Activated gamma-delta T cell treated with anti-CD3 and anti-CD28 coated beads, Interleukin-2, amount 50 U/mL, for 16 hours (primary cell): ENCODE measurements at regions not wholly inside any gene's neighbourhood (a gene's known extent, or its start where the extent isn't known, plus 50 kb on each side); places are given as distances from the start of the nearest gene placed in this dataset.

Experiments used
- DNase-seq: peaks from one replicate; pipeline ENCODE4 v3.0.0-alpha.2; 2020; ENCODE audit warnings: low read depth

DNA sequence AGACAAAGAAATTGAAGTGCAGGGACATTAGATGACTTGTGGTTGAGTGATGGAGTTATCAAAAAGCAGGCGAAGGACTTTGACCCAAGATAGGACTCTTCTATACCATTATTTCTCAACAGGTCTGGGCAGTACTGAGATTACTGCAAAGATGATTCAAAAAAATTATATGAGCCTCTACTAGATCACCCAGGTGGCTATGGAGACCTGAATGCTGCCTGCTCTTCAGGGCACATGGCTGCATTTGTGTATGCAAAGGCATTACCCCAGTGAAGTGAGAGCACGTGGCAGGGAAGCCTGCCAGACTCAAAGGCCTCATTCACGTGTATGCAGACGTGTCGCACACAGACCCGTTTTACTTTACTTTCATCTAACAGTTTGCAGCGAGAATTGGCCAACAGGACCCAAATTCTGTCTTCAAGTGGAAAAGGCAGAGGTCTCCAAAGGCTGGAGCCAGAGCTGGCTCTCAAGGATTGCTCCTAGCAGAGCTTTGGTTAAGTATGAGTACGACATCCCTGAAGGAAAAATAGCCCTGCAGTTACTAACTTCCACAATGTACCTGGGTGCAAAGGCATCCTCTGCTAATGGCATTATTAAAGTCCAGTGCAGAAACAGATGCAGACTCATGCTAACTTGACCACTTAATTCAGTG, 113.8 kb upstream of the ARMC2 start:
- no peak for DNase-seq

DNA sequence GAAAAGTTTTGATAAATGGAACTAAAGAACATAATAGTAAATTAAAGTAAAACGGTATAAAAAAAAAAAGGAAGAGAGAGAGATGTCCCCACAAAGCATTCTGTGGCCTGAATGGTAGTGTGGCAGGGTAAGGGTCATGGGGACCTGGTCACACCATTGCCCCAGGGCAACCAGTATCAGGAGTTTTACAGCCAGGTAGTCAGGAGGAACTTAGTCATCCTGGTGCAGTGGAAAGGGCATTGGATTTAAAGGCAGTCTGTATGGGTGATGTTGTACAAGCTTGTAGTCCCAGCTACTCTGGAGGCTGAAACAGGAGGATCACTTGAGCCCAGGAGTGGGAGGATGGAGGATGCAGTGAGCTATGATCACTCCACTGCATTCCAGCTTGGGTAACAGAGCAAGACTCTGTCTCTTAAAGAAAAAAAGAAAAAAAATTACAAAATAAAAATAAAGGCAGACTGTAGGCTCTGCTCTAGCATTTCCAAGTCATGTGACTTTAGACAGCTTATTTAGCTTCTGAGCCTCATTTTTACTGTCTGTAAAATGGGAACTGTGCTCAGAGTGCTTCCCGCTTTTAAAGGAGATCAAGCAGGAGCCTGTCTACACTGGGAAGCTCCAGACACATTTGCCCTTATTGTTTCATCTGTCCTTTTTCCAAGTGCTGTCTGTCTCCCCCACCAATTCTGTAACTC, 112.8 kb upstream of the ARMC2 start:
- no peak for DNase-seq

DNA sequence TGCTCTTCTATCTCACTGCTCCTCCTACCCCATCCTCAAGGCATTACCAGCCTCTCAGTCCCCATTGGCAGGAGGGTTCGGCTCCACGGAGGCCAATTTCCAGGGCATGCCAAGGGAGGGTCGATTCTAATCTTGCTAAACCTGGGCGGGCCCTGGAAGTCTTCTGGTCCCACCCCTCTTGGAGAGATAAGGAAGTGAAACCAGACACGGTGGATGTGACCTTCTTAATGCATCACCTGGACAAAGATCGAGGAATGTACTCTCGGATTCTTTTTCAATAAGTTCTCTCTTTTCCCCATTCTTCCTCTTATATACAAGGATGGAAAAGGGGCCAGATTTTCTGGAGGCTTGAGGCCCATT, 112.2 kb upstream of the ARMC2 start:
- no peak for DNase-seq

DNA sequence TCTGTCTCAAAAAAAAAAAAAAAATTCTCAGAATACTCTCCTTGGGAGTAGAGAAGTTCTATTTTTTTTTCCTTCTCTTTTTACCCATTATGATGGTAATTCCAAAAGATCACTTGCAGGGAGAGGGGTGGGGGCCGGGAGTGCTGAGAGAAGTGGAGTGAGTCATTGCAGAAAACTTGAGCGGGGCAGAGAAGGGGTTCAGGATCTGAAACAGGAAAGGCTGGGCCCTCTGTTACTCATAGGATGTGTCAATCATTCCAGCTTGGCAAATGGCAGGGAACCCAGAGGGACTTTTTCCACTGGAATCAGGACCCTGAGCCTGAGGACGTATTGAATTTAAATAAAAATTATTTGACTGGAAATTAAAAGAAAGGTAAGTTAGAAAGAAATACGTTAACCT, 111.4 kb upstream of the ARMC2 start:
- DNase-seq, result no peak

DNA sequence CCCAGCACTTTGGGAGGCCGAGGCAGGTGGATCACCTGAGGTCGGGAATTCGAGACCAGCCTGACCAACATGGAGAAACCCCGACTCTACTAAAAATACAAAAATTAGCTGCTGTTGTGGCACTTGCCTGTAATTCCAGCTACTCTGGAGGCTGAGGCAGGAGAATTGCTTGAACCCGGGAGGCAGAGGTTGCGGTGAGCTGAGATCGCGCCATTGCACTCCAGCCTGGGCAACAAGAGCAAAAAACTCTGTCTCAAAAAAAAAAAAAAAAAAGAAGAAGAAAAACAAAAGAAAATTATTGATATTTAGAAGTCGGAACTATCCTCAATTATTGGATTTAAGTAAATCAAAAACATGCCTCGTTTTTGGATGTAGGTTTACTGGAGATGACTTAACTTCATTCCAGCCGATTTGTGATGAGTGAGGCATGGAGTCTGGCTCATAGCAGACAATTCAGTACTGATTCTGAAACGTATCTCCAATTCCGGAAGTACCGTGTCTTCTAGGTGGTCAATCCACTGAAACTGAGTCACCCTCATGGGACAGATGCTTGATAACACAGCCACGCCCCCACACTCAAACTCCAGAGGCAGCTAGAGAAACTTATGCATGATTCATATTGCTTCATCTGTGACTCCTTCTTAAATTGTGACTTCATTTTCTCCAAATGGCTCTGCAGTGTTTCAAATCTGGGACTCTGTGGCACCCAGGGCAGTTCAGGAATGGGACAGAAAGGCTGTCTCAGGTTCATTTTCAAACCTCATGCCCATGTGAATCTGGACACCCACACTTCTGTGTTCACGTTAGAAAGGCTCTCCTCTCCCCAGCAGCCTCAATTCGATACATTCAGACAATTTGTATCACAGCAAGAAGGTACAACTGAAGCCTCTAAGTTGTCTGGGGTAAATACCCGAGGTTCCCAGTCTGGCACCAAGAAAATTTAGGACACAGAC, 110.4 kb upstream of the ARMC2 start:
- DNase-seq, result no peak

DNA sequence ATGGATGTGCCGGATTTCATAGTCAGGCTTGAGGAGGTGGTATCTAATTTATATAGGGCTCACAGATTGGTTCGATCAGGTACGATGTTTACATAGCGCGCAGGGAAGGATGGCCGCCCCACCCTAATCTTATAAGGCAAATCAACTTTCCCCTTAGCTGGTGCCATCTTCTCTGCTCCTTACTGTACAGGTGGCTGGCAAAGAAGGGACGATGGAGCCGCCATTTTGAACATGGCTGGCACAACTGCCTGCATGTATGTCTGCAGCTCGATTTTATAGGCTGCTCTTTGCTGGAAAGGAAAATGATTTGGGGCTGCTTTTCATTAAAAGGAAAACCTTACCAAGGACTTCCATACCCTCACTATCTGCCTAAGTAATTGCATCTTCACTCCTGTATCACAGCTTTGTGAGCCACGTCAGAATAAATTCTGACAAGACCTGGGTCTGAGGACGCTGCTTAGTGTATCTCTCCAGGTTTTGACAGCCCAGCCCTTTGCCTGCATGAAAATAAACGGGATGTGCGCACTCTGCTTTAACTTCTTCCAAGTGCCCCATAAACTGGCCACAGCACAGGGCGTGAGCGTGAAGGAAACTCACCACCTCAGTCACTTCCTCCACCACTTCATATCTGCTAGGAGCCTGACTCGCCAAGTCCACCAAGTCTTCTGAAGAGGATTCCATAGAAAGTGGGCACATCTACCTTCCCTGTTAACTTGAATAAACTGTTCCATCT, 109.4 kb upstream of the ARMC2 start:
- DNase-seq, result no peak

DNA sequence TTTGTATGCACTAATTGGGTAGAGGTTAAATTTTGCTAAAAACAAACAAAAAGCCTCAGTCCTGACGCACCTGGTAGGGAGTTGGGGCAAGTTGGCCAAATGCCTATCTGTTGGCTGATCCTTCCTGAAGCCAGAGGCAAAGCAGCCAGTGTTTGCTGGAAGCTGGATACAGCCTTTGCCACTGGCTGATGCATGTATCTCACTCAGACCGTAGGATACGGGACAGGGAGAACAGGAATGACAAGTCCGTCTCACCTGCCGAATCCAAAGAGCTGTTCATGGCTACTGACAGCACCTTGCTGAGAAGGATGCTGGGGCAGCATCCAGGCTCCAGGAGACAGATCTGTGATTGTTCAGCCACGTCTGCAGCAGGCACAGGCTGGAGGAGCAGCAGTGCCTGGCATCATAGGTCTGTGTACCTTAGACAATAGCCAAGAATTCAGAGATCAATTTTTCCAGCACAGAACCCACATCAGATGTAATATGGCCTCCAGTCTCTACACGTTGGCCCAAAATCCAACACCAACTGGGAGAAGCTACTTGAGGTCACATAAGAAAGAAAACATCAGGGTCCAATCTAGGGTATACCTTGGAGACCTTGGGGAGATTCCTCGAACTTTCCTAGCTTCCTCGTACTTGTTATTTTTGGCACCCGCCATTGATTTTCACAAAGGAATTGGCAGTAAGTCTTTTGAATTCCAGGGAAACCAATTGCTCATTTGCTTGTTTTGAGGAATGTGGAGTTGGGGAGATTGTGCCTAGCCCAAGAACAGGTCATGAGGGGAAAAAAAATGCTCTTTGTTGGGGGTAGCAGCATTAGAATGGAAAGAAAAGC, 108.5 kb upstream of the ARMC2 start:
- no peak for DNase-seq

DNA sequence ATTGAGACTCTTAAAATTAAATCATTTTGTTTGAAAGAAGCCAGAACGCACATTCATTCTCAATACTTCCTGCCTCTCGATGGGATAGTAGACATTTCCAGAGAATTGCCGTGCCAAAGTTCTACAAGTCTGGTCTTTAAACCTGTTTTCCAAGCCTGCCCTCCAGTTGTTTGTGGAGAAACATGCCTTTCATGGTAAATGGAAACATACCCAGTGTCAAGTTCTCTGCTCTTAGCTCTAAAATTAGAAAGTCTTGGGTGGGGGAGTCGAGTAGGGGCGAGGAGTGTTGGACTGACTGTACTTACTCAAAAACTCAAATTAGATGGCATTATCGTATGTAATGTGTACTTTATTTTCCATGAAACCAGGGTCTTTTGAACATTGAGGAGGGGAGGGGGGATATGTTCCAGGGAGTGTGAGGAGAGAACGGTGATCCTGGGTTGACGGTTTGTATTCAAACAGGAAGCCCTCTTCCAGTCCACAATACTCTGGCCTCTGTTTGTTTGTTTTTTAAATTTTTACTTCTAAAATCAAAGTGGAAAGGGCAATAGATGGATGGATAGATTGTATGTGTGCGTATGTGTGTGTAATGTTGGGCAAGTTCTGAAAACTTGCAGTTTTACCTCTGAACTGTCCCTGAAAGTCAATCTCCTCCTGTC, 106.8 kb upstream of the ARMC2 start:
- no peak for DNase-seq

DNA sequence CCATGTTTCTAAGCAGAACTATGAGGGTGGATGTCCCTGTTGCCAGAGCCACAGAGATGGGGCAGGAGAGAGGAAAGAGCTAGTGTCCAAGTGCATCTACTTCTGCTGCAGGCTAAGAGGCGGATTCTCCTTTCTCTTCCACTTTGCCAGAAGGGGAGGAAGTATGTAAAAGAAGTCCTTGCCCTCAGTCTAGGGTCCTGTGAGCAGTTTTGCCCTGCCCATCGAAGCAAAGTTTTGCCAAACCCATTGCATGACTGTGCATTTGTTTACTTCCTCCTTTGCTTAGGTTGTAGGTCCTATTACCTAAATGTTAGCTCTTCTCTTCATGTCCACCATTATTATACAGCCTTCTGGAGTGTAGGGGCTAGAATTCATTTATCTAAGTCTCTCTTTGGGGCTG, 106.2 kb upstream of the ARMC2 start:
- no peak for DNase-seq

DNA sequence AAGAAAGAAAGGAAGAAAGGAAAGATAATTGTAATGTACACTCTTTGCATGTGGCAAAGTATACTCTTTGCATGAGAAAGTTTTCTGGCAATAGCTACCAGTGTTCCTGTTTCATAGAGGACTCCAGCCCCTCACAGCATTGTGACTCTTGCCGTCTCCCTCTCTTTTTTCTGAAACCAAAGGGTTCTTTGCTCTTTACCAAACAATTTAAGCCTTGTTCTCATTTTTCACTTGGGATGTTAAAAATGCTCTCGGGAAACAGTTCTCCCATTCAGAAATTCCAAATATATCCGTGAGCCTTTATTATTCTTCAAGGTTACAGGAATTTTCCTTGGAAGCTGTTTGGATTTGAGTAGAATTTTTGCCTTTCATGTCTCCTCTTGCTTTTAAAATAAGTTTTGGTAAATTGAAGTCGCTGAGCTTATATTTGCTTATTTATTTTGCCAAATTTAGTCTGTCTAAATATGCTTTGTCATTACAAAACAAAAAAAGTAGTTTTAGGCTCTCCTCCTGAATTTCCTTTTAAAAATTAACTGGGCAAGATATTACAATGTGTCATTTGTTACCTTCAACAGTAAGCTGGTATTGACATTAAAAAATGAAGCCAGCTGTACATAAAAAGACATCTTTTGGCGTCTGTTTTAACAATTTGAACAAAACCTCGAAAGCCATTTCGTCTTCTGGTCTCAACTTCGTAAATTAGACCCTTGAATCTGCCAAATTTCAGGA, 103.8 kb upstream of the ARMC2 start:
- DNase-seq, result no peak

DNA sequence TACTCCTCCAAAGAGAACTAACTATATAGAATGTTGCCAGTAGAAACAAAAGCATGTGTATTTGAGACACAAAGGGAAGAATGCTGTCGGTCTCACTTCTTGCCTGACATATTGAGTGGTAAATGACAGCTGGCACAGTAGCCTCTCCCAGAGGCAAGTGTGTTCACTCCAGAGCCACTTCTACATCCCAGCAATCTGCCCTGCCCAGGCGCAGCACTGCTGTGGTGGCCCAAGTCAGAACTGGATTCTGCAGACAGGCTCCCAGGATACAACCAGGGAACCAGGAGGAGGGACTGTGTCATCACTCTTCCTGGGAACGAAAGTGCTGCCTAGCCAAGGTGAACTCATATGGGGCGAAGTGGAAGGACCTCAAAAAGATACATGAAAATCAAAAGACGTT, 103.2 kb upstream of the ARMC2 start:
- DNase-seq, result no peak

DNA sequence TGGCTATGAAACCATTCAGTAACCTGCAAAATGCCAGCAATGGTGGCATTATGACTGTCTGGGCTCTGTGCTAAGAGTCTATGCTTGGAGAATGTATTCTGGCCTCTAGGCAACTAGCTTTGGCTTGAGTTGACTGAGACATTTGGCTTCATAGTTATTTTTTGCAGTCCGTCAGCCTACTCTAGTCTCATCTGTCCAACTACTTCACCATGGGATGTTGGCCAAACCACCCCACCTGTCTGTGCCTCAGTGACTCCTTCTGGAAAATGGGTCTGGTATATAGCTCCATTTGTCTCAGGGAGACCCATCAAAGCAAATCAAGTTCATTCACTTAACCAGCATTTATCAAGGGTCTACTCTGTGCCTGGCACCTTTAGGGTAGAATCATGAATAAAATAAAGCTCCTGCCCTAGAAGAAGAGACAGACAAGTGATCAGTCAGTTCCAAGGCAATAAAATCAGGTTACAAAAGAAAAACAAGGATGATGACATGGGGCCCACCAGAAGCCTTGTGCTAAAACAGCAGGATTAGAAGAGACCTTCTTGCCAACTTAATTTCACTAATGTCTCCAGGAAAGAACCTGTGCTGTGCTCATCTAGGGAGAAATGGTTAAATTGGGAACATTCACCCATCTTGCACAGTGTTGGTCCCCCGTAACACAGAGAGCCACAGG, 102.4 kb upstream of the ARMC2 start:
- no peak for DNase-seq

DNA sequence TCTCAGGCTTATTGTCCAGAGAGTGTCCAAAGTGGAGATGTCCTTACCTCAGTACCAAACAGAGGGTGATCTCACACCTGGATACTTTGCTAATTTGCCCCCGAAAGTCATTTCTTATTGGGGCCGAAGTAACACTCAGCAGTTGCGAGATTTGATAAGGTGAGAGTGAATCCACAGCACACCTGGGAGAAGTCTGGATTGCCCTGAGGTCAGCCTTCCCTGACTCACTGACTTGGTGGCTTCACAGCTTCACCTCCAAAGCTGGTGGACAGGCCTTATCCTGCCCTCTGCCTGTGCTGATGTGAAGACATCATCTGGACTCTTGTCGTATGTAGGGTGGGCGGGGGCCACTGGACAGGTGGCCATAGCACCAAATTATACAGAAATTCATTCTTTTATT, 101.9 kb upstream of the ARMC2 start:
- no peak for DNase-seq

DNA sequence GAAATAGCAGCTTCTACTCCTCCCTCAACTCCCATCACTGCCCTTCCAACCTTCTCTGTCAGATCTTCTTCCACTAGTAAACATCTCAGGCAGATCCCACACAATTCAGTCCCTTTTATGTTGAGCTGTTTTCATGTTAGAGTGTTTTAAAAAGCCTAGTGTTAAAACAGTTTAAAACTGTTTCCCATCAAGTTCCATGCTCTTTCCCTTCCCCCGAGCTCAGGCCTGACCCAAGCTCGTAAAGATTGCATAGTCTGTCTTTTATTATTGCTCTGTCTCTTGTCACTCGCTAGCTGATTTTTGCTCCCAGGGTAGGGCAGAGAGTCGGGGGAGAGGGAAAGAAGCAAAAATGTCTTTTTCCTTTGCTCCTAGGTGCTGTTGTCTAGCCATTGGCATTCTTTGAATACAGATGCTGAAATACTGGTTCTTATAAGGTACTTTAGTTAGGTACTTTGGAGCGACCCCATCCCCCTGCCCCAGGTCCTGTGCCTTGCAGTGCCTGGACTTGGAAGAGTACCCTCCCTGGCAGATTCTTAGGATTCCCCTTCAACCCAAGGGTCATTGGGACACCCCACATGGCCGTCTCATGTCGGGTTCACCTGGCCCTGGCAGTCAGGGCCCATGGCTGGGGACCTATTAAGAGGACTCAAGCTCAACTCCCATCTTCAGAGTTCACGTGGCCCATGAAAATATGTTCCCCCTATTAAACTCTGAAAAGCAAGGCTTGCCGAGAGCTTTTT, 101.2 kb upstream of the ARMC2 start:
- DNase-seq, result no peak

DNA sequence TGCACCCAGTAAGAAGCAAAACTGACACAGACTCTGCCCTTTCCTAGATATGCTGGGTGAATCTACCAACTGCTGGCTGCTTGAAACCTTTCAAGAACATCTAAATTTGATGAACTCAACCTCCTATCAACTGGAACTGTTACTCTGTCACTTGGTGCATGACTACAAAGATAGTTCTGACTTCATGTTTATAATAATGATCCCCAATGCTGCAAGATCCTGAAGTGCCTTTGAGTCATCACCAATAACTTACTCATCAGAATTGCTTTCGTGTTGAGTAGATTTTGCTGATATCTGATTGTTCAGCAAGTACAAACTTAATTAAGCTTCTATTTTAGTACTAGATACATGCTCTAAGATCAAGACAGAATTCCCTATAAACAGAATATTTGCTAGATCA, 100.2 kb upstream of the ARMC2 start:
- no peak for DNase-seq

DNA sequence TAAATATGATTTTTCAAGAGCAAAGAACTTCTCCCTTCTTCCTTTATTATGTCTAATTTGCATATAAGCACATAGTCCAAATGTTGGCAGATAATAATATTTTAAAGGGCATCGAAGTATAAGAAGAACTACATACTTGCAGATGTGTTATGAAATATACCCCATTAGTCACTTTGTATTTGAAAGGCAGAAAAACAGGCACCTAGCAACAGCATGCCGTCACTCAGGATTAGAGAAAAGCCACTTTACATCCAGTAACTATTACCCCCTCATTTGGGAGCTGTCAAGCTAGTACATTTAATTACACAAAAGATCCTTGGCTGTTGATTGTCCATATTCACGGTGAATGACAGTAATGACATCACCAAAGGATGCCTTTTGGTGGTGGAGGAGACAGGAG, 99.3 kb upstream of the ARMC2 start:
- DNase-seq, result no peak

DNA sequence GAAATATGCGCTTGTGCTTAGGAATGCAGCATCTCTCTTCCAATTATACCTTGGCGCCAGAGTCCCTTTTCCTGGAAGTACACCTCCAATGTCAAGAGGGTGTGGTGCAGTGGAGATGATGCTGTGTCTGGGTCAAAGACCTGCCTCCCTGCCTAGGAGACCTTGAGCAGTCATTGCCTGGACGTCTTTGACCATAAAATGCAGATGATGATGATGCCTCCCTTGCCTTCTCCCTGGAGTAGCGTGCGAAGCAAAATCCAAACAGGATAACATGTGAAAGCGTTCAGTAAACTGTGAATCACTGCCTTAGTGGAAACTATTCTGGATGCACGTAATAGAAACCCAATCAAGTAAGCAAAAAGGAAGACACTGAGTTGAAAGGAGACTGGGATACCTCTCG, 97.4 kb upstream of the ARMC2 start:
- no peak for DNase-seq

DNA sequence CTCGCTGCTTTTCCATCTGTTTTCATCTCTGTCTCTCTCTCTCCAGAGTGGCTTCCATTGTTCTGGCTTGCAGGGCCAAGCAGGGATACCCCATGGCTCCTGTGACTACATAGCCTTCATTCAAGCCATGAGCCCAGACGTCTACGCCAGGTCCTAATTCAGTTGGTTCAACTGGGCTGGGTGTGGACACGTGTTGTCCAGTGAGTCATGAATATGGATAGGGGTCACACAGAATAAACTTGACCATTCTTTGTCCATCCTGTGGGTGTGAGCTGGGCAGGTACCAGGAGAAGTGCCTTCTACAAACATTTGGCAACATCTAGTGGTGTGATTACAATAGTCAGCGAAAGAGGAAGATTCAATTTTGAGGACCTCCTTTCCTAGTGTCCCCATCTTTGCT, 96.9 kb upstream of the ARMC2 start:
- DNase-seq, result no peak
